ENCODE measurements at regions not wholly inside any gene's neighbourhood (a gene's known extent, or its start where the extent isn't known, plus 50 kb on each side); places are given as distances from the start of the nearest gene placed in this dataset.

- TF ChIP-seq, protein P1, sequence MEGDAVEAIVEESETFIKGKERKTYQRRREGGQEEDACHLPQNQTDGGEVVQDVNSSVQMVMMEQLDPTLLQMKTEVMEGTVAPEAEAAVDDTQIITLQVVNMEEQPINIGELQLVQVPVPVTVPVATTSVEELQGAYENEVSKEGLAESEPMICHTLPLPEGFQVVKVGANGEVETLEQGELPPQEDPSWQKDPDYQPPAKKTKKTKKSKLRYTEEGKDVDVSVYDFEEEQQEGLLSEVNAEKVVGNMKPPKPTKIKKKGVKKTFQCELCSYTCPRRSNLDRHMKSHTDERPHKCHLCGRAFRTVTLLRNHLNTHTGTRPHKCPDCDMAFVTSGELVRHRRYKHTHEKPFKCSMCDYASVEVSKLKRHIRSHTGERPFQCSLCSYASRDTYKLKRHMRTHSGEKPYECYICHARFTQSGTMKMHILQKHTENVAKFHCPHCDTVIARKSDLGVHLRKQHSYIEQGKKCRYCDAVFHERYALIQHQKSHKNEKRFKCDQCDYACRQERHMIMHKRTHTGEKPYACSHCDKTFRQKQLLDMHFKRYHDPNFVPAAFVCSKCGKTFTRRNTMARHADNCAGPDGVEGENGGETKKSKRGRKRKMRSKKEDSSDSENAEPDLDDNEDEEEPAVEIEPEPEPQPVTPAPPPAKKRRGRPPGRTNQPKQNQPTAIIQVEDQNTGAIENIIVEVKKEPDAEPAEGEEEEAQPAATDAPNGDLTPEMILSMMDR (conservative IDR thresholded peaks at IDR 0.05 in 1 of 2, IDR thresholded peaks at IDR 0.05 in 1 of 2; ENCODE audit: low read depth in 1 of 2, low read length in 2 of 2): no peak
- no peak for TF ChIP-seq EZH2 (IDR thresholded peaks at IDR 0.05; ENCODE audit: low read length, missing control alignments)
Observed at GRCh38 chr13:111492958-111493357, 172.5 kb downstream of the TEX29 start.
